ENCODE measurements at regions not wholly inside any gene's neighbourhood (a gene's known extent, or its start where the extent isn't known, plus 50 kb on each side); places are given as distances from the start of the nearest gene placed in this dataset.

DNA sequence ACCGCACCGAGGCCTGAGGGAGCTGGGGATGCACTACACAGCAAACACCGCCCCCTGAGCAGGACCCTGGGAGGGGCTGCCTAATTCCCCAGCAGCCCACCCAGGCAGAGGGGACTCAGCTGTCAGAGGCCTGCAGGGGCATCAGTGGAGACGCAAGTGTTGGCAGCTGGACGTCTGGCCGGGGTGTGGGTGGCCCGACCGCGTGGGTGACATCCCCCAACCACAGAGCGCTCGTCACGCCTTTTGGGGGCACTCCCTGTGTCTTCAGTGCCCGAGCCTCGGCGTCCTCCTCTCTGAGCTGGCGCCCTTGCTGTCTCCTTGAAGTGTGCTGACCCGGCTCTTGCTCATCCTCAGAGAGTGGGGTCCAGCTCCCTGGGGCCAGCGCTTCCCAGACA is 150.2 kb downstream of the BRD1 start:
- H3K36me3 ChIP-seq (ENCODE audit: control insufficient read depth in 1 of 2, insufficient read depth in 2 of 2, low read length in 2 of 2), result no peaks in the 10 kb centered on the region
- ChIA-PET POLR2A (no interaction called here), CTCF (no interaction called here), RAD21 (ENCODE audit: low non-redundant PET in 1 of 2, low total read pairs in 2 of 2, uncharacterized antibody in 2 of 2, unreplicated experiment in 2 of 2) (no interaction called here)
- TF ChIP-seq ZFX (IDR thresholded peaks at IDR 0.05) (no peak), EZH2 (IDR thresholded peaks at IDR 0.05) (no peak), SRF (IDR thresholded peaks at IDR 0.05; ENCODE audit: low read depth) (no peak), ZBTB33 (IDR thresholded peaks at IDR 0.05; ENCODE audit: extremely low read depth, insufficient replicate concordance, low read length) (no peak), POLR2AphosphoS5 (IDR thresholded peaks at IDR 0.05; ENCODE audit: low read depth, low read length) (no peak), CBX3 (IDR thresholded peaks at IDR 0.05; ENCODE audit: low read depth) (no peak), SIN3A (IDR thresholded peaks at IDR 0.05; ENCODE audit: low read depth) (no peak), JUND (IDR thresholded peaks at IDR 0.05) (no peak), REST (IDR thresholded peaks at IDR 0.05; ENCODE audit: low read depth) (no peak), ZNF274 (IDR thresholded peaks at IDR 0.05; ENCODE audit: low read depth, low read length) (no peak), POLR2A (IDR thresholded peaks at IDR 0.05; ENCODE audit: borderline replicate concordance, extremely low read depth, insufficient read depth, insufficient read length) (no peak), EGR1 (IDR thresholded peaks at IDR 0.05; ENCODE audit: low read depth) (no peak), MAX (IDR thresholded peaks at IDR 0.05) (no peak), CEBPB (IDR thresholded peaks at IDR 0.05; ENCODE audit: low read depth) (no peak)
- TF ChIP-seq, protein P1, sequence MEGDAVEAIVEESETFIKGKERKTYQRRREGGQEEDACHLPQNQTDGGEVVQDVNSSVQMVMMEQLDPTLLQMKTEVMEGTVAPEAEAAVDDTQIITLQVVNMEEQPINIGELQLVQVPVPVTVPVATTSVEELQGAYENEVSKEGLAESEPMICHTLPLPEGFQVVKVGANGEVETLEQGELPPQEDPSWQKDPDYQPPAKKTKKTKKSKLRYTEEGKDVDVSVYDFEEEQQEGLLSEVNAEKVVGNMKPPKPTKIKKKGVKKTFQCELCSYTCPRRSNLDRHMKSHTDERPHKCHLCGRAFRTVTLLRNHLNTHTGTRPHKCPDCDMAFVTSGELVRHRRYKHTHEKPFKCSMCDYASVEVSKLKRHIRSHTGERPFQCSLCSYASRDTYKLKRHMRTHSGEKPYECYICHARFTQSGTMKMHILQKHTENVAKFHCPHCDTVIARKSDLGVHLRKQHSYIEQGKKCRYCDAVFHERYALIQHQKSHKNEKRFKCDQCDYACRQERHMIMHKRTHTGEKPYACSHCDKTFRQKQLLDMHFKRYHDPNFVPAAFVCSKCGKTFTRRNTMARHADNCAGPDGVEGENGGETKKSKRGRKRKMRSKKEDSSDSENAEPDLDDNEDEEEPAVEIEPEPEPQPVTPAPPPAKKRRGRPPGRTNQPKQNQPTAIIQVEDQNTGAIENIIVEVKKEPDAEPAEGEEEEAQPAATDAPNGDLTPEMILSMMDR (IDR thresholded peaks at IDR 0.05 in 2 of 3, conservative IDR thresholded peaks at IDR 0.05 in 1 of 3; ENCODE audit: borderline replicate concordance in 1 of 3, insufficient read depth in 1 of 3, low read depth in 2 of 3, low read length in 2 of 3), result no peak
- TF ChIP-seq, protein P2, sequence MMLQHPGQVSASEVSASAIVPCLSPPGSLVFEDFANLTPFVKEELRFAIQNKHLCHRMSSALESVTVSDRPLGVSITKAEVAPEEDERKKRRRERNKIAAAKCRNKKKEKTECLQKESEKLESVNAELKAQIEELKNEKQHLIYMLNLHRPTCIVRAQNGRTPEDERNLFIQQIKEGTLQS (IDR thresholded peaks at IDR 0.05), result no peak
- BruUV-seq (replicated peaks), result no TSS peak
- no peaks in the 10 kb centered on the region for H3K4me1 ChIP-seq (ENCODE audit: control insufficient read depth in 1 of 2, insufficient read depth in 2 of 2, low read length in 2 of 2)
- no peak overlapping the region for H3K9ac ChIP-seq (ENCODE audit: low read length)
- ATAC-seq (no peak), DNase-seq (ENCODE audit: low read depth, low spot score) (no peak)
- no peaks in the 10 kb centered on the region for H4K20me1 ChIP-seq (ENCODE audit: insufficient read depth)
- no peak overlapping the region for H3K4me3 ChIP-seq (replicated peaks in 1 of 2; ENCODE audit: low read depth in 1 of 2, low read length in 2 of 2)
- H3K9me2 ChIP-seq (ENCODE audit: insufficient read depth), result no peaks in the 10 kb centered on the region
- intact Hi-C loops (cut with micrococcal nuclease), result no loop called here
- H3K4me2 ChIP-seq (ENCODE audit: low read length), result no peak overlapping the region
- H3K79me2 ChIP-seq (ENCODE audit: insufficient read depth, low read length), result no peaks in the 10 kb centered on the region
- no peak overlapping the region for H3K27ac ChIP-seq (ENCODE audit: low read depth, low read length)
- no peak overlapping the region for H2AFZ ChIP-seq (ENCODE audit: low read depth, low read length, poor library complexity, severe bottlenecking)
- no peaks in the 10 kb centered on the region for H3K9me3 ChIP-seq (ENCODE audit: control insufficient read depth in 1 of 2, insufficient read depth in 1 of 2, low read depth in 1 of 2, low read length in 2 of 2)
- peaks cover 51% of the 10 kb centered on the region for H3K27me3 ChIP-seq (ENCODE audit: insufficient read depth, low read length)
